ENCODE measurements at regions not wholly inside any gene's neighbourhood (a gene's known extent, or its start where the extent isn't known, plus 50 kb on each side); places are given as distances from the start of the nearest gene placed in this dataset.
"Not testable (repeated sequence)": the region's sequence is repeated elsewhere in the genome, so short reads cannot be mapped to it uniquely, and the experiment has no call there.

GRCh38 chr3:152671446-152672319 lies 163.2 kb upstream of the P2RY1 start:
- no peak for DNase-seq

DNA sequence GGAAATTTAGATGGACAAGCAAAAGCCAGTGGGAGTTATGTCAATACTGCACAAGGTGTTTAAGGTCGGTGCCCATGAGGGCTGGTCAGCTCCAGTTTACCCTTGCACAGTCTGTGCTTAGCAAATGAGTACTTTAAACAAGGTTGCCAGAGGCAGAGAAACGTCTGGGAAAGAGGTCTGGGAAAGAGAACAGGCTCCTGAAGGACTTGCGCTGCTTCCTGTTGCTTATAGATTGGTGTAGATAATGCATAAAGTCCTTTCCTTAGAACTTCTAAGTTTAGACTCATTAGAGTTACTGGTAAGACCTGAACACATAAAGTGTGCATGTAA lies 162.6 kb upstream of the P2RY1 start:
- DNase-seq = no peak

GRCh38 chr3:152676810-152677379 lies 158.0 kb upstream of the P2RY1 start:
- no peak for DNase-seq

GRCh38 chr3:152677491-152677890 lies 157.4 kb upstream of the P2RY1 start:
- DNase-seq = no peak

DNA sequence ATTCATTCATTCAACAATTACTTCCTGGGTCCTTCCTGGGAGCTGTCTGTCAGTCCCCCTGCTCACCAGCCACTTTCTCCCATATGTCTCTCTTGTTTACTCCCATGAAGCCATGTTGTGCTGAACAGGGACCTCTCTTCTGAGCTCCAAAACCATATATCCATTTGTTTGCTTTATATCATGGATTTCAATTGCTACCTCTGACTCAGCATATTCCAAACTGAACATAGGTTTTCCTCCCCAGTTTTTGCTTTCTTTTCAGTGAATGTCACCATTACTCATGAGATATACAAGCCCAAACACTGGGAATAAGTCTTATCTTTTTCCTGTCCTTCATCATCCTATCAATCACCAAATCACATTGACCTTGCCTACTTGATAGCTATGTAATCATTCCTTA lies 152.5 kb upstream of the P2RY1 start:
- no peak for DNase-seq

GRCh38 chr3:152683521-152683999 lies 151.4 kb upstream of the P2RY1 start:
- no peak for DNase-seq

DNA sequence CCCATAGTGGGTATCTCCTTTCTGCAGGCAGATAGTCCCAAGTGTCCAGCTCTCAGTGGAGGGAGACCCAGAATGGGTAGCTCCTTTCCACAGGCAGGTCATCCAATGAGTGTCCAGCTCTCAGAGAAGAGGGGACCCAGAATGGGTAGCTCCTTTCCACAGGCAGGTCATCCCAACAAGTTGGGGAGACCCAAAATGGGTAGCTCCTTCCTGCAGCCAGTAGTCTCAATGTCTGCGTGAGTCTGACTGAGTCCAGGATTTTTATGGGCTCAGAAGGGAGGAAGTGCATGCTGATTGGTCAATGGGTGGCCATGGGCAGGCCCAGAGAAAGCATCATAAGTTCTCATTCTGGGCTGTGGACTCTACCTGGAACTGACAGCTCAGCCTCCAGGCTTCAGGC lies 150.7 kb upstream of the P2RY1 start:
- DNase-seq = no peak

GRCh38 chr3:152688313-152688712 lies 146.6 kb upstream of the P2RY1 start:
- DNase-seq = no peak

- not testable (repeated sequence) for DNase-seq
These were observed 142.6 kb upstream of the P2RY1 start for GRCh38 chr3:152692326-152692725.

DNA sequence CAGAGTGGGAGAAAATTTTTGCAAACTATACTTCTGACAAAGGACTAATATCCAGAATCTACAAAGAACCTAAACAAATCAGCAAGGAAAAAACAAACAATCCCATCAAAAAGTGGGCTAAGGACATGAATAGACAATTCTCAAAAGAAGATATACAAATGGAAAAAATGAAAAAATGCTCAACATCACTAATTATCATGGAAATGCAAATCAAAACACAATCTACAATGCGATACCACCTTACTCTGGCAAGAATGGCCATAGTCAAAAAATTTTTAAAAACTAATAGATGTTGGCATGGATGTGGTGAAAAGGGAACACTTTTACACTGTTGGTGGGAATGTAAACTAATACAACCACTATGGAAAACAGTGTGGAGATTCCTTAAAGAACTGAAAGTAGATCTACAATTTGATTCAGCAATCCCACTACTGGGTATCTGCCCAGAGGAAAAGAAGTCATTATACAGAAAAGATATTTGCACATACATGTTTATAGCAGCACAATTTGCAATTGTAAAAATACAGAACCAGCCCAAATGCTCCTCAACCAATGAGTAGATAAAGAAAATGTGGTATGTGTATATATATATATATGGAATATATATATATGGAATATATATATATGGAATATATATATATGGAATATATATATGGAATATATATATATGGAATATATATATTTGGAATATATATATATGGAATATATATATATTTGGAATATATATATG lies 141.2 kb upstream of the P2RY1 start:
- not testable (repeated sequence) for DNase-seq

DNA sequence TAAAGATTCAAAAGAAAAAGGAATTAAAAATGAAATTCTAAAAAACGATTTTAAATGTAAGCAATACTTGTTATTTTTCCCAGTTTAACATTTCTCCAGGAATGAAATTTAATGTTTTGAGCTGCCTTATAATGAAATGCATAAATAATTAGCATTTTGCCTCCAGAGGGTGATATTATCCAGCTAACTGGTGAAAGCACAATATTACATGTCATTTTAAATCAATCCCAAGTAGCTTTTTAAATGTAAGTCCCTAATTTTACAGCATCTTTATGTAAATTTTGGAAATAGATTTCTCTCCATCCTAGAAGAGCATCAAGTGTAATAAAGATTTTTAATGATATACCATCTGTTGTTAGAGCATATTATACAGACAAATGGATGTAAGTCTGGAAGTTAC lies 139.1 kb upstream of the P2RY1 start:
- DNase-seq = no peak

- DNase-seq = no peak
These were observed 138.0 kb upstream of the P2RY1 start for GRCh38 chr3:152696962-152697361.

GRCh38 chr3:152703245-152703890 lies 131.6 kb upstream of the P2RY1 start:
- no peak for DNase-seq

- no peak for DNase-seq
These were observed 127.8 kb upstream of the P2RY1 start for GRCh38 chr3:152706991-152707713.

GRCh38 chr3:152709659-152710058 lies 125.3 kb upstream of the P2RY1 start:
- DNase-seq = no peak

DNA sequence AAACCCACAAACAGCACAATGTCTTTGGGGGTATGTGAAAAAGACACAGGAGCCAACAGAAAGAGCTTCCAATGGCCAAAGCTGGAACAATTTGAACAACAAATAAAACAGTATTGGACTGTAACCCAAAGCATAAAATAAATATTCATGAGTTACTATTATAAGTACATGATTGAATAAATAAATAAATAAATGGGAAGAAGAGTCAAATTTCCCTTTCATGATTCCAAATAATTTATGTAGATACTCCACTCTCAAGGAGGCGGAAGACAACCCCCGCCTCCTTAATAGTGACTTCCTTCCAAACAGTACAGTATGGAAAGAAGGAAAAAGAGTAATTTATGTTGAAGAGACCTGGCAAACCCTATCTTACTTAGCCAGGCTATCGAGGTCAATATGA lies 124.4 kb upstream of the P2RY1 start:
- no peak for DNase-seq

DNA sequence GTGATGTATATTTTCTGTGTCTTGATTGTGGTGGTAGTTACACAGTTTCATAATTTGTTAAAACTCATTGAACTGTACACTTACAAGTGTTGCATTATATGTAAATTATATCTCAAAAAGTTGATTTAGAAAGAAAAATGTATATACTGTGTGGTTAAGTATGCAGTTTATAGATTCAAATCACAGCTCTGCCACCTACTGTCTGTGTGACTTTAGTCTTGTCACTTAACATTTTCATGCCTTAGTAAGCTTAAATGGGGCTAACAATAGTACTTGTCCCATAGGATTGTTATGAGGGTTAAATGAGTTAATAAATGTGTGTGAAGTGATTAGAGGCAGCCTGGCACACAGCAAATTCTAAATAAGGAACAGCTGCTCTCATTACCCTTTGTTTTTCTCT lies 120.9 kb upstream of the P2RY1 start:
- DNase-seq = no peak

GRCh38 chr3:152714507-152714906 lies 120.4 kb upstream of the P2RY1 start:
- no peak for DNase-seq

DNA sequence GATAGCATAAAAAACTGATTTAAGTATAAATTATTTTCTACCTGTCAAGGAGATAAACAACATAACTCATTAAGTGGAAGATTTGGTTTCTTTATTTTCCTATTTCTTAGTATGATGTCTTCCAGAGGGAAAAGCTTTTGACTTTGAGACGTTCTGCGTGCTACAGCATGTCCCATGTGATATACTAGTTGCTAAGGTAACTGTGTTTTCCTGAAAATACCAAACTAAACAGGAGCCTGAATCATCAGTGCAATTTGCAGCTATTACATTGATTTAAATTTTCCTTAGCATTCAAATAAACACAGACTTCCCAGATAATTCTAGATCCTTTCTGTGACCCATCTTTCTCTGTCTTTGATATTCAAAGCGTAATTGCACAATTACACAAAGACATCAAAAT lies 117.7 kb upstream of the P2RY1 start:
- DNase-seq = no peak

DNA sequence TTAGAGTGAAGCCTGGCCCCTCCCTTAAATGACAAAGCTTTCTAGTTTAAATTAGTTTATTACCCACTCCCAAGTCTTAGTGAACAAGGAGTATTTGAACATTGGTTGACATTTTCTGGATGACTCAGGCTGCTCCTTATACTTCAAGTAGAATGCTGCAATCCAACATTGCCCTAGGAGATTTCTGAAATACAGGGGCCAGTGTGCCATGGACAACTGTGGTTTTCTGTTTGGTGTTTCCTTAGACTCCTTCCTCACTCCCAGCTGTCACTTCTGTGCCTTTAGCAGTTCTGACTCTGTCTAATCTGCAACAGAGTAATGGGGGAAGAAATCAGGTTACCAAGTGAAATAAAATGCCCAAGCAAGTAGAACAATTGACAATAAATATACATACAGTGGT lies 116.1 kb upstream of the P2RY1 start:
- no peak for DNase-seq

- DNase-seq = no peak
These were observed 115.7 kb upstream of the P2RY1 start for GRCh38 chr3:152719264-152719663.

GRCh38 chr3:152720951-152721718 lies 113.8 kb upstream of the P2RY1 start:
- DNase-seq = no peak

Measured in NCI-H1105 (cell line).